ENCODE measurements at regions not wholly inside any gene's neighbourhood (a gene's known extent, or its start where the extent isn't known, plus 50 kb on each side); places are given as distances from the start of the nearest gene placed in this dataset.

DNA sequence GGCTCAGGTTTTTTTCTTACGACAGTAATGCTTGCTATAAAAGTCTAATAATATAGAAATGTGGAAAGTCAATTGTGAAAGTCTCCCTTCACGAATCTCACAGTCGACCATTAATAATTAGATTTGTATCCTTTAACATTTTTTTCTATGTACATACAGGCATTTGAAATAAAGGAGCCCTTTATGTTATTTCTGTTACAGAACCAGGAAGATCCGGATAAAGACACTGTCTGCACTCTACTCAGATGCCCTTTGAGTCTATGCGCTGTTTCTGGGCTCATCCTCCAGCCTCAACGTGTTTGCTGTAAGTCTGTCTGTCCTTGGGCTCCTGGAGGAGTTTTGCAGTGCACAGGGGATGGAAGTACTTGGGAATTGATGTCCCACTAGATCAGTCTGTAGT, 212.2 kb upstream of the ATP2B1 start:
- no peak for TF ChIP-seq GATA3 (IDR thresholded peaks at IDR 0.05; ENCODE audit: low read depth, low read length)
- no peak for TF ChIP-seq GATA2 (IDR thresholded peaks at IDR 0.05; ENCODE audit: low read depth, low read length)

Measured in SH-SY5Y (cell line).